ENCODE measurements at regions not wholly inside any gene's neighbourhood (a gene's known extent, or its start where the extent isn't known, plus 50 kb on each side); places are given as distances from the start of the nearest gene placed in this dataset.

DNA sequence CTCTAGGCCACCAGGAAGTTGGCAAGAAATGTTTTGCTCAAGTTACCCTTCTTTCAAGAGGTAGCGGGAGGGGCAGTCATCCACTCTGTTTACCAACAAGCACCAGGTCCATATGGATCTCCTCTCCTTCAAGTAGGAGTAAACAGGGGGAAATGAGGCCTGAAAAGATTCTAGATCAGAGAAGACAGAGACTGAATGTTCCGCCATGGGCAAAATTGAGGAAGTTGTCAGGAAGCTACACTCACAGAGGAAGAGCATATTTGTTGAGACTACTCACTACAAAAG is 81.6 kb downstream of the KLF15 start:
- Histone ChIP-seq H3K79me2 (ENCODE audit: insufficient read depth, low read depth) (no peaks in the 10 kb centered on the region), H2AFZ (ENCODE audit: low read depth) (no peak overlapping the region), H3K4me3 (IDR thresholded peaks at IDR 0.05; ENCODE audit: insufficient read depth, low read depth, low read length) (no peak overlapping the region), H3K4me2 (no peak overlapping the region), H3K4me1 (ENCODE audit: low read depth, poor library complexity, severe bottlenecking) (no peaks in the 10 kb centered on the region), H3K27ac (no peak overlapping the region), H3K36me3 (ENCODE audit: insufficient read depth) (no peaks in the 10 kb centered on the region), H3K27me3 (ENCODE audit: insufficient read depth, low read depth) (no peaks in the 10 kb centered on the region), H3K9ac (no peak overlapping the region), H4K20me1 (ENCODE audit: insufficient read depth) (no peaks in the 10 kb centered on the region)
- TF ChIP-seq, protein P1, sequence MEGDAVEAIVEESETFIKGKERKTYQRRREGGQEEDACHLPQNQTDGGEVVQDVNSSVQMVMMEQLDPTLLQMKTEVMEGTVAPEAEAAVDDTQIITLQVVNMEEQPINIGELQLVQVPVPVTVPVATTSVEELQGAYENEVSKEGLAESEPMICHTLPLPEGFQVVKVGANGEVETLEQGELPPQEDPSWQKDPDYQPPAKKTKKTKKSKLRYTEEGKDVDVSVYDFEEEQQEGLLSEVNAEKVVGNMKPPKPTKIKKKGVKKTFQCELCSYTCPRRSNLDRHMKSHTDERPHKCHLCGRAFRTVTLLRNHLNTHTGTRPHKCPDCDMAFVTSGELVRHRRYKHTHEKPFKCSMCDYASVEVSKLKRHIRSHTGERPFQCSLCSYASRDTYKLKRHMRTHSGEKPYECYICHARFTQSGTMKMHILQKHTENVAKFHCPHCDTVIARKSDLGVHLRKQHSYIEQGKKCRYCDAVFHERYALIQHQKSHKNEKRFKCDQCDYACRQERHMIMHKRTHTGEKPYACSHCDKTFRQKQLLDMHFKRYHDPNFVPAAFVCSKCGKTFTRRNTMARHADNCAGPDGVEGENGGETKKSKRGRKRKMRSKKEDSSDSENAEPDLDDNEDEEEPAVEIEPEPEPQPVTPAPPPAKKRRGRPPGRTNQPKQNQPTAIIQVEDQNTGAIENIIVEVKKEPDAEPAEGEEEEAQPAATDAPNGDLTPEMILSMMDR (conservative IDR thresholded peaks at IDR 0.05; ENCODE audit: low read depth, low read length): no peak

DNA sequence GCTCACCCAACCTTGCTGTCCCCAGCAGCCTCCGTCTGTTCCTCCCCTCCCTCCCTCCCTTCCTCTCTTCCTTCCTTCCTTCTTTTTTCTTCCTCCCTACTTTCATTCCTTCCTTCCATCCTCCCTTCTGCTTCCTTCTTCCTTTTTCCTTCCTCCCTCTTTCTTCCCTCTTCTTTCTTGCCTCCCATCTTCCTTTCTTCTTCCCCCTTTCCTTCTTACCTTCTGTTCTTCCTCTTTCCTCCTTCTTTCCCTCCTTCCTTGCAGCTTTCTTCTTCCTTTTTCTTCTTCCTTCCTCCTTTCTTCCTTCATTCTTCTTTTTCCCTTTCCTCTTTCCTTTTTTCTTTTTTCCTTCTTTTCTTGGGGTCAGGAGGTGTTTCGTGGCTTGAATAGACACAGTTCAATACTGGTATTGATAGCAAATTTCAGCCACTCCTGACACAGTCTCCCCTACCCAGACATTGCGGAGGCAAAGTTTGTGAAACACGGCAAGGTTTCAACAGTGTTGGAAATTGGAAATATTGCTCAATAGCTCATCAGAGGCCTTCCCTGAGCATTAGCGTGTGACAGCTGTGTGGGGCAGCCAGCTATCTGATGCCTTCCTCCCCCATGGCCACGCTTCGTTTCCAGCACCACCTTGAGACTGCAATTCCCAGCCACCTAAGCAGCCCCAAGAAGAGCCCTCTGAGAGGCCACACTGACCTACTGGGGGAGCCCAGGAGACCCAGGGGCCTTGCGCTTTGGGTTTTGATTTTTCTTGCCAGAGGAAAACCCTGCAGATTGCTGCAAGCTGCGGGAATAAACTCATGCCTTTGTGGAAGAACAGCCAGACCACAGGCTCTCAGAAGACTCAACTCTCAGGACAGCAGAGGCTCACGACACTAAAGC is 82.2 kb downstream of the KLF15 start:
- H4K20me1 ChIP-seq (ENCODE audit: insufficient read depth): no peaks in the 10 kb centered on the region
- H3K79me2 ChIP-seq (ENCODE audit: insufficient read depth, low read depth): no peaks in the 10 kb centered on the region
- no peak overlapping the region for H3K9ac ChIP-seq
- H3K4me1 ChIP-seq (ENCODE audit: low read depth, poor library complexity, severe bottlenecking): no peaks in the 10 kb centered on the region
- no peak overlapping the region for H3K27ac ChIP-seq
- no peak overlapping the region for H2AFZ ChIP-seq (ENCODE audit: low read depth)
- H3K27me3 ChIP-seq (ENCODE audit: insufficient read depth, low read depth): no peaks in the 10 kb centered on the region
- no peaks in the 10 kb centered on the region for H3K36me3 ChIP-seq (ENCODE audit: insufficient read depth)
- H3K4me3 ChIP-seq (IDR thresholded peaks at IDR 0.05; ENCODE audit: insufficient read depth, low read depth, low read length): no peak overlapping the region
- no peak overlapping the region for H3K4me2 ChIP-seq
- TF ChIP-seq, protein P1 (conservative IDR thresholded peaks at IDR 0.05; ENCODE audit: low read depth, low read length): no peak

DNA sequence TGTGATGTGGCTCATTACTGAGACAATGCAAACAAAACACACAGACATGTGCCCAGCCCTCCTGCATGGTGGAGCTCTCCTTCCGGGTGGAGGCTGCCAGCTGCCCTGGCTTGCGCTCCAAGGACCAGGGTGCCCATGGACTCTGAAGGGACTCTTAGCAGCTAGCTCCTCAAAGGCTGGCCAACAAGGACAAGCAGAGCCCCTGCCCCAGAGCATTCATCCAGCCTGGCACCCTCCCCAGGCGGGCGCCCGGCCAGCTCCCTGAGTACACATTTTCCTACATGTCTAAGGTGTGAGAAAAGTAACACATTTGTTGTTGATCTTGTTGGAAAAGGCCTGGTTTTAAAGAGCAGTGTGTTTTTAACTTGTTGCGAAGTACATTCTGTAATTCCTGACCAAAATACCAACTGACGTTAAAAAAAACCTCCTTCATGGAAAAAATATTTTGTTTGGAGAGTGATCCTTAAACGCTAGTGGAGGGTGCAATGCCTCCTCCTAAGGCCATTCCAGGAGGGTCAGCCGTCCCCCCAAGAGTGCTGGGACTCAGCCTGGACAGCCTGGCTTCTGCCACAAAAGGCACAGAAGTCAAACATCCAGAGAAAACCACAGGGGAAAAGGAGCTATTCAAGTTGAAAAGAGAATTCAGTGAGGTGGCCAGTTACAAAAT is 86.9 kb downstream of the KLF15 start:
- H3K4me2 ChIP-seq: no peak overlapping the region
- H3K4me1 ChIP-seq (ENCODE audit: low read depth, poor library complexity, severe bottlenecking): no peaks in the 10 kb centered on the region
- no peaks in the 10 kb centered on the region for H4K20me1 ChIP-seq (ENCODE audit: insufficient read depth)
- H3K4me3 ChIP-seq (IDR thresholded peaks at IDR 0.05; ENCODE audit: insufficient read depth, low read depth, low read length): no peak overlapping the region
- H3K9ac ChIP-seq: no peak overlapping the region
- TF ChIP-seq, protein P1 (conservative IDR thresholded peaks at IDR 0.05; ENCODE audit: low read depth, low read length): no peak
- H2AFZ ChIP-seq (ENCODE audit: low read depth): no peak overlapping the region
- H3K79me2 ChIP-seq (ENCODE audit: insufficient read depth, low read depth): no peaks in the 10 kb centered on the region
- no peak overlapping the region for H3K27ac ChIP-seq
- no peaks in the 10 kb centered on the region for H3K36me3 ChIP-seq (ENCODE audit: insufficient read depth)
- H3K27me3 ChIP-seq (ENCODE audit: insufficient read depth, low read depth): no peaks in the 10 kb centered on the region

DNA sequence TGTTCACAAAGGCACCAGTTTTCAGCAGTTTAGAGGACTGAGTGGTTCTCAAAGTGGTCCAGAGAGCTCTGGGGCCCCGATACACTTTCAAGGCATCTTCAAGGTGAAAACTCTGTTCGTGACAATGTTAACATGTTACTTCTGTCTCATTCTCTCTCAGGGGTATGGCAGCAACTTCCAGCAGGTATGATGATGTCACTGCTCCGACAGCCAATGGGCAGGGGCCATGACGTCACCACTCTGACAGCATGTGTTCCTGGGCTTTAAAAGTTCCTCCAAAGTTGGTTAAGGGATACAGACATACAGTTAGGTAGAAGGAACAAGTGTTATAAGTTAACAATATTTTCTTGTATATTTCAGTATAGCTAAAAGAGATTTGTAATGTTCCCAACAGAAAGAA is 87.9 kb downstream of the KLF15 start:
- H3K4me1 ChIP-seq (ENCODE audit: low read depth, poor library complexity, severe bottlenecking): no peaks in the 10 kb centered on the region
- TF ChIP-seq, protein P1 (conservative IDR thresholded peaks at IDR 0.05; ENCODE audit: low read depth, low read length): no peak
- H3K4me3 ChIP-seq (IDR thresholded peaks at IDR 0.05; ENCODE audit: insufficient read depth, low read depth, low read length): no peak overlapping the region
- no peaks in the 10 kb centered on the region for H3K79me2 ChIP-seq (ENCODE audit: insufficient read depth, low read depth)
- H4K20me1 ChIP-seq (ENCODE audit: insufficient read depth): no peaks in the 10 kb centered on the region
- no peak overlapping the region for H2AFZ ChIP-seq (ENCODE audit: low read depth)
- H3K27me3 ChIP-seq (ENCODE audit: insufficient read depth, low read depth): no peaks in the 10 kb centered on the region
- no peak overlapping the region for H3K4me2 ChIP-seq
- no peak overlapping the region for H3K9ac ChIP-seq
- no peaks in the 10 kb centered on the region for H3K36me3 ChIP-seq (ENCODE audit: insufficient read depth)
- H3K27ac ChIP-seq: no peak overlapping the region

Data from KMS-11 (cell line).